ENCODE measurements at regions not wholly inside any gene's neighbourhood (a gene's known extent, or its start where the extent isn't known, plus 50 kb on each side); places are given as distances from the start of the nearest gene placed in this dataset.

DNA sequence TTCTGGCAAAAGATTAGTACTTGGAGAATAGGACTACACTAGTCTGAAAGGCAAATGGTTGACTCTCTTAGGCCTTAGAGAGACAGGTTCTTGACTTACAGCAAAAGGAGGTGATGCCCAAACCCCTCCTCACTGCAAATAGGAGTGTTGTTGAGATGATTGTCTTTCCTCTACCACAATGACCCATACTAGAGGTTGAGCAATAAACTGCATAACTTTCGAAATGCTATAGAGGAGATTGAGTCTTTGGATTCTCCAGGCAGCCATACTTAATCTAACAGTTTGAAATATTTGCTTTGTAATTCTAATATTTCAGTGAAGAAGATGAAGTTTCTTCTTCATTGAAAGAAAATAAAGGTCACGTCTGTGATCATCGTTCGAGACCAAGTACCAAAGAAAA, 498.5 kb upstream of the GBE1 start:
- Histone ChIP-seq H3K27me3 (ENCODE audit: control insufficient read depth, insufficient read depth, low read length) (no peaks in the 10 kb centered on the region), H3K9me3 (ENCODE audit: control insufficient read depth, insufficient read depth, low read length) (no peaks in the 10 kb centered on the region), H3K9ac (ENCODE audit: low read depth, low read length) (no peak overlapping the region), H3K4me1 (ENCODE audit: control insufficient read depth, insufficient read depth, low read length) (peaks cover 8% of the 10 kb centered on the region), H3K27ac (ENCODE audit: low read depth, low read length) (no peak overlapping the region), H3K4me3 (ENCODE audit: low read depth, low read length) (no peak overlapping the region), H3K36me3 (ENCODE audit: control insufficient read depth, insufficient read depth, low read length) (no peaks in the 10 kb centered on the region)

DNA sequence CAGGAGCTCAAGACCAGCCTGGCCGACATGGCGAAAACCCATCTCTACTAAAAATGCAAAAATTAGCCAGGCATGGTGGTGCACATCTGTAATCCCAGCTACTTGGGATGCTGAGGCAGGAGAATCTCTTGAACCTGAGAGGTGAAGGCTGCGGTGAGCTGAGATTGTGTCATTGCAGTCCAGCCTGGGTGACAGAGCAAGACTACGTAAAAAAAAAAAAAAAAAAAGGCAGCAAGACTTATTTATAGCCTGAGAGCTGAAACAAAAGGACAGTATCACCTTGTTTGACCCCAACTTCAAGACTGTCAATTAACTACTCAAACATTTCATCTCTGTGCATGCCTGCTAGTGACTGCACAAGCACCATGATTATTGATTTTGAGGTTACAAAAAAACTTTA, 478.9 kb upstream of the GBE1 start:
- no peak overlapping the region for H3K9ac ChIP-seq (ENCODE audit: low read depth, low read length)
- no peaks in the 10 kb centered on the region for H3K4me1 ChIP-seq (ENCODE audit: control insufficient read depth, insufficient read depth, low read length)
- H3K36me3 ChIP-seq (ENCODE audit: control insufficient read depth, insufficient read depth, low read length) = no peaks in the 10 kb centered on the region
- H3K4me3 ChIP-seq (ENCODE audit: low read depth, low read length) = no peak overlapping the region
- no peaks in the 10 kb centered on the region for H3K27me3 ChIP-seq (ENCODE audit: control insufficient read depth, insufficient read depth, low read length)
- no peak overlapping the region for H3K27ac ChIP-seq (ENCODE audit: low read depth, low read length)
- no peaks in the 10 kb centered on the region for H3K9me3 ChIP-seq (ENCODE audit: control insufficient read depth, insufficient read depth, low read length)

DNA sequence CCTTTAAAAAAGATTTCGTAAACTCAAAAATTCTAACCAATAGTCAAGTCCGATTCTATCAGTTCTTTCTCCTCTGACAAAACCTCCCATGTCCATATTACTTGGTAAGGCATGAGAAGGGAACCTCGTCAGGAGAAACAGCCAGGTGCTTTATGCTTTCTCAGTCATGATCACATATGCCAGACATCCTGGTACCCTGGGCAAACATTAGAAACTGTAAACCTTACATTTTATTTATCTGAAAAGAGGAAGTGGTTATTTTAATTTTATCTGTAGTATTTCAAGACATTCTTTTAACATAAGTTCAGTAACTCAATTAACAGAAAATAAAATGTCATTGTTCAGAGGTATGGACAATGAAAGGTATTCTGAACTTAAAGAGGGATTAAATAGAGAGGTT, 474.8 kb upstream of the GBE1 start:
- H3K4me3 ChIP-seq (ENCODE audit: low read depth, low read length) = no peak overlapping the region
- H3K4me1 ChIP-seq (ENCODE audit: control insufficient read depth, insufficient read depth, low read length) = no peaks in the 10 kb centered on the region
- H3K36me3 ChIP-seq (ENCODE audit: control insufficient read depth, insufficient read depth, low read length) = no peaks in the 10 kb centered on the region
- no peaks in the 10 kb centered on the region for H3K9me3 ChIP-seq (ENCODE audit: control insufficient read depth, insufficient read depth, low read length)
- H3K27me3 ChIP-seq (ENCODE audit: control insufficient read depth, insufficient read depth, low read length) = no peaks in the 10 kb centered on the region
- H3K27ac ChIP-seq (ENCODE audit: low read depth, low read length) = no peak overlapping the region
- no peak overlapping the region for H3K9ac ChIP-seq (ENCODE audit: low read depth, low read length)

DNA sequence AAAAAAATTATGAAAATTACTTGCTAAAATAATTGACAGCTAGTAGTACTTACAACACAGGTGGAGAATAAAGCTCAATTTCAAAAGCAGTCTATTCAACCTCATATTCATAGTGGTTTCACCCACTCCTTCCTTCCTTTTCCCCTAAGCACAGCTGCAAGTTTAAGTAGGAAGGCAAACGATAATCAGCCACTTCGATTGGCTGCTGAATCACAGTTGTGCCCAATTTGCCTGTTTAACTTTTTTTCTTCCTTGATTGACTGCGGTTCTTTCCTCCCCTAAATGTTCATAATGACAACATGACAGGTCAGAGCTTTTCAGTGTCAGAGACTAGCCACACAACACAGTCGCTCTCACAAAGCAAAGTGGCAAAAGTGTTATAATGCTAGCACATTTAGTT, 468.0 kb upstream of the GBE1 start:
- H3K9ac ChIP-seq (ENCODE audit: low read depth, low read length) = no peak overlapping the region
- H3K4me1 ChIP-seq (ENCODE audit: control insufficient read depth, insufficient read depth, low read length) = no peaks in the 10 kb centered on the region
- H3K27ac ChIP-seq (ENCODE audit: low read depth, low read length) = no peak overlapping the region
- no peaks in the 10 kb centered on the region for H3K36me3 ChIP-seq (ENCODE audit: control insufficient read depth, insufficient read depth, low read length)
- no peaks in the 10 kb centered on the region for H3K9me3 ChIP-seq (ENCODE audit: control insufficient read depth, insufficient read depth, low read length)
- H3K27me3 ChIP-seq (ENCODE audit: control insufficient read depth, insufficient read depth, low read length) = no peaks in the 10 kb centered on the region
- H3K4me3 ChIP-seq (ENCODE audit: low read depth, low read length) = no peak overlapping the region

DNA sequence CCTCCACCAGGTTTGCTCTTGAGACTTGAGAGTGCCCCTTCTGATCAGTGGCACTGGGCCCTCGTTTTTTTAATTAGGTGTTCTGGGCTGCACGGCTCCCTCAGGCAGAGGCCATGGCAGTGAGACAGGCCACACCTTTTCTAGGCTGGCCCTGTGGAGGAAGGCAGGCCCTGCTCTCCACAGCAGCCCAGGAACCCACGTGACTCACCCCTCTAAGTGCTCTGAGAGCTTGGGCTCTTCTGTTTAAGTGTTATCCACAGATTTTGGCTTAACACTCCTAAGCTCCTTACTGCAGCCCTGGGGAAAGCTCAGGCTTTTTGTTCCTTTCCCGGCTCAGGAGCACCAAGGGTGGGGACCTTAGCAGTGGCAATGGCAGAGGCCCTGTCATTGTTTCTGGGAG, 463.2 kb upstream of the GBE1 start:
- H3K9me3 ChIP-seq (ENCODE audit: control insufficient read depth, insufficient read depth, low read length) = no peaks in the 10 kb centered on the region
- H3K9ac ChIP-seq (ENCODE audit: low read depth, low read length) = no peak overlapping the region
- H3K4me3 ChIP-seq (ENCODE audit: low read depth, low read length) = no peak overlapping the region
- no peak overlapping the region for H3K27ac ChIP-seq (ENCODE audit: low read depth, low read length)
- H3K27me3 ChIP-seq (ENCODE audit: control insufficient read depth, insufficient read depth, low read length) = no peaks in the 10 kb centered on the region
- no peaks in the 10 kb centered on the region for H3K36me3 ChIP-seq (ENCODE audit: control insufficient read depth, insufficient read depth, low read length)
- H3K4me1 ChIP-seq (ENCODE audit: control insufficient read depth, insufficient read depth, low read length) = no peaks in the 10 kb centered on the region

DNA sequence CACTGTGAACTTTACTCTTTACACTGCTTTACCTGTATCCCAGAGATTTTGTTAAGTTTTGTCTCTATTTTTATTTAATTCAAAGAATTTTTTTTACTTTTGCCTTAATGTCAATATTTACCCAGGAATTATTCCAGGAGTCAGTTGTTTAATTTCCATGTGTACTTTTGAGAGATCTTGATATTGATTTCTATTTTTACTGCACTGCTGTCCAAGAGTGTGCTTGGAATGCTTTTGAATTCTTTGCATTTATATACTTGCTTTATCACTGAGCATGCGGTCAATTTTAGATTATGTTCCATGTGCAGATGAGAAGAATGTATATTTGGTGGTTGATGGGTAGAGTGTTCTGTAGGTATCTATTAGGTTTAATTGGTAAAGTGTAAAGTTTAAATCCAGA, 461.0 kb upstream of the GBE1 start:
- no peaks in the 10 kb centered on the region for H3K27me3 ChIP-seq (ENCODE audit: control insufficient read depth, insufficient read depth, low read length)
- H3K27ac ChIP-seq (ENCODE audit: low read depth, low read length) = no peak overlapping the region
- H3K4me3 ChIP-seq (ENCODE audit: low read depth, low read length) = no peak overlapping the region
- no peaks in the 10 kb centered on the region for H3K36me3 ChIP-seq (ENCODE audit: control insufficient read depth, insufficient read depth, low read length)
- H3K9me3 ChIP-seq (ENCODE audit: control insufficient read depth, insufficient read depth, low read length) = no peaks in the 10 kb centered on the region
- no peak overlapping the region for H3K9ac ChIP-seq (ENCODE audit: low read depth, low read length)
- H3K4me1 ChIP-seq (ENCODE audit: control insufficient read depth, insufficient read depth, low read length) = no peaks in the 10 kb centered on the region

DNA sequence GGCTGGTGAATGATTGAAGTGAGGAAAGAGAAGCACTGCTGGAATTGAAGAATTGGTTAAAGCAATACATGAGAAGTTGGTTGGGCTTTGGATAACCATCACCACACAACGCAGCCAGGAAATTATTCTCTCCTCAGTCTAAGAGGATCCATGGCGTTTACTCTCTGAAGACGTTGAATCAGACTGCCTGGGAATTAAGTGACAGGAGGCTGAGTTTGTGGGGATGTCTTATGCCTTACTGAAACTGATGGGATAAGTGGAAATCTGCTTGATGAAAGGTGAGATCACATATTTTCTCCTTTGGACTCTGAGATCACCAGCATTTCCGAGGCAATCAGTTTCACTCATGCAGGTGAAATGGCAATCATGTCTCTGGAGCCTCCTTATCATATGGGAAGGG, 456.1 kb upstream of the GBE1 start:
- Histone ChIP-seq H3K27ac (ENCODE audit: low read depth, low read length) (no peak overlapping the region), H3K9me3 (ENCODE audit: control insufficient read depth, insufficient read depth, low read length) (no peaks in the 10 kb centered on the region), H3K27me3 (ENCODE audit: control insufficient read depth, insufficient read depth, low read length) (no peaks in the 10 kb centered on the region), H3K4me3 (ENCODE audit: low read depth, low read length) (no peak overlapping the region), H3K4me1 (ENCODE audit: control insufficient read depth, insufficient read depth, low read length) (no peaks in the 10 kb centered on the region), H3K36me3 (ENCODE audit: control insufficient read depth, insufficient read depth, low read length) (no peaks in the 10 kb centered on the region), H3K9ac (ENCODE audit: low read depth, low read length) (no peak overlapping the region)

DNA sequence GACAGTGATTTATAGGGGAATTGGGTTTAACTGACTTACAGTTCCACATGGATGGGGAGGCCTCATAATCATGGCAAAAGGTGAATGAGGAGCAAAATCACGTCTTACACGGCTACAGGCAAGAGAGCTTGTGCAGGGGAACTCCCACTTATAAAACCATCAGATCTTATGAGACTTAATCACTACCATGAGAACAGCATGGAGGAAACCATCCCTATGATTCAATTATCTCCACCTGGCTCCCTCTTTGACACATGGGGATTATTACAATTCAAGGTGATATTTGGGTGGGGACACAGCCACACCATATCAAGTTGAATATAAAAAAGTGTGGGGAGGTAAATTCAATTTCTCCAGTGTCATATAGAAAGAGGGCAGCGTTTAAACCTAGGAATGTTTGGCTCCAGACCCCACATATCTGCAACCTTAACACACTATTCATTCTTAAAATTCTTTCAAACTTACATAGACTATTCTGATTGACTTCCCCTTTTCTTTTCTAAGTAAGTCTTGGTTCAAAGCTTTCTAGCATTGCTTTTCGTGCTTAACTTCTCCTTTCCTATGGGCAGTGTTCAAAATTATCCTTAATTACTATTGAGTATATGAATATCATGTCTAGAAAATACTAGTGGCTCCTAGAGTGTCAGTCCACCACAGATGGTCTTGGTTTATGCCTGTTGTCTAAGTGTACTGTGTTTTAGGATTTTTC, 446.7 kb upstream of the GBE1 start:
- Histone ChIP-seq H3K27me3 (ENCODE audit: control insufficient read depth, insufficient read depth, low read length) (no peaks in the 10 kb centered on the region), H3K4me3 (ENCODE audit: low read depth, low read length) (no peak overlapping the region), H3K36me3 (ENCODE audit: control insufficient read depth, insufficient read depth, low read length) (no peaks in the 10 kb centered on the region), H3K9me3 (ENCODE audit: control insufficient read depth, insufficient read depth, low read length) (no peaks in the 10 kb centered on the region), H3K4me1 (ENCODE audit: control insufficient read depth, insufficient read depth, low read length) (no peaks in the 10 kb centered on the region), H3K9ac (ENCODE audit: low read depth, low read length) (no peak overlapping the region), H3K27ac (ENCODE audit: low read depth, low read length) (no peak overlapping the region)

DNA sequence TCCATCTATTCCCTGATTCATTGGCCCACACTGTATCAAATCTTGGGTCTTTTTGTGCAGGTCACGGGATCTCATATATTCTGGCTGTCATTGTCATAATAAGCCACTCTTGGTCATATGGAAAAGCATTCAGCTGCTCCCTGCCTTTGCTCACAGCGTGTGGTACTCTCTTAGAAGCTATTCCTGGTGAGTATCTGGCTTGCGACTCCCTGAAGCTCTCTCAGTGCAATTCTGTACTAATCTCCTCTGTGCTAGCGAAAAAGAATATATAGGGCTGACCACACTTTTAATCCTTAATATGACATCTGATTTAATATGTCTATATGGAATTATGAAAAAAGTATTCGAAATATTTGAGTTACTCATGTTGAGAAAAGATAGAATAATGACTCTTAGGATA, 440.8 kb upstream of the GBE1 start:
- Histone ChIP-seq H3K4me1 (ENCODE audit: control insufficient read depth, insufficient read depth, low read length) (no peaks in the 10 kb centered on the region), H3K9ac (ENCODE audit: low read depth, low read length) (no peak overlapping the region), H3K27me3 (ENCODE audit: control insufficient read depth, insufficient read depth, low read length) (no peaks in the 10 kb centered on the region), H3K27ac (ENCODE audit: low read depth, low read length) (no peak overlapping the region), H3K9me3 (ENCODE audit: control insufficient read depth, insufficient read depth, low read length) (no peaks in the 10 kb centered on the region), H3K36me3 (ENCODE audit: control insufficient read depth, insufficient read depth, low read length) (no peaks in the 10 kb centered on the region), H3K4me3 (ENCODE audit: low read depth, low read length) (no peak overlapping the region)

DNA sequence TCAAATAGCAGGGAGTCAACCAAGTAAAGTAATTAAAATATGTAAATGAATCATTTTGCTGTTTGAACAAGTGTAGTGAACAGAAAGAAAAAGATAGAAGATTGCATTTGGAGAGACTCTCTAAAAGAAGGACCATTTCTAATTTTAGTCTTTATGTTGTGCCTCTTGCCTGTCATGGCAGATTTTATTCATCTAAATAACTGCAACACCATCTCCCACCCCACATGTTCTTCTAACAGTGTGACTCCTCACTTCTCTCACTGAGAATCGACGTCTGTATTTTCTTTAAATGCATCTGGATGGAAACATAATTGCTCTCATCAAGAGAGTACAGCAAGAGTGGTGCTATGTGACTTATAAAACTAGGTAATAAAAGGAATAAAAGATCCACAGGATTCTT, 439.9 kb upstream of the GBE1 start:
- Histone ChIP-seq H3K36me3 (ENCODE audit: control insufficient read depth, insufficient read depth, low read length) (no peaks in the 10 kb centered on the region), H3K9me3 (ENCODE audit: control insufficient read depth, insufficient read depth, low read length) (no peaks in the 10 kb centered on the region), H3K4me3 (ENCODE audit: low read depth, low read length) (no peak overlapping the region), H3K4me1 (ENCODE audit: control insufficient read depth, insufficient read depth, low read length) (no peaks in the 10 kb centered on the region), H3K27me3 (ENCODE audit: control insufficient read depth, insufficient read depth, low read length) (no peaks in the 10 kb centered on the region), H3K27ac (ENCODE audit: low read depth, low read length) (no peak overlapping the region), H3K9ac (ENCODE audit: low read depth, low read length) (no peak overlapping the region)

DNA sequence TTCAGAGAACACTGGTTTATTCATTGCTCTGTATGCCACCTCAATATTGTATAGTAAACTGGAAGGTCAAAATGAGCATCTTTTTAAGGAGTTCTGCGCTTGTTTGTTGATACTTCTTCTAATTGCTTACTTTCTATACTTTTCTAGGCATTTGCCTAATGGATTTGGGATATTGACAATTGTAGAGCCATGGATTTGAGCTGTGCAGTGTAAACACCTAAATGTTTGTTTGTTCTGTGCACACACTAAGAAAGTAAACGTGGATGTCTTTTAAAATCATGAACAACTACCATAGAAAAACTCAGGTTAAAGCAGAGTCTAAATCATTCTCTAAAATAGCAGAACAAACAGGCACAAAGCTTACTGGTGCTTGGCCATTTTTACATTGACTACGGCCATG, 436.6 kb upstream of the GBE1 start:
- no peaks in the 10 kb centered on the region for H3K4me1 ChIP-seq (ENCODE audit: control insufficient read depth, insufficient read depth, low read length)
- no peaks in the 10 kb centered on the region for H3K9me3 ChIP-seq (ENCODE audit: control insufficient read depth, insufficient read depth, low read length)
- H3K9ac ChIP-seq (ENCODE audit: low read depth, low read length) = no peak overlapping the region
- no peaks in the 10 kb centered on the region for H3K27me3 ChIP-seq (ENCODE audit: control insufficient read depth, insufficient read depth, low read length)
- H3K27ac ChIP-seq (ENCODE audit: low read depth, low read length) = no peak overlapping the region
- H3K4me3 ChIP-seq (ENCODE audit: low read depth, low read length) = no peak overlapping the region
- no peaks in the 10 kb centered on the region for H3K36me3 ChIP-seq (ENCODE audit: control insufficient read depth, insufficient read depth, low read length)

DNA sequence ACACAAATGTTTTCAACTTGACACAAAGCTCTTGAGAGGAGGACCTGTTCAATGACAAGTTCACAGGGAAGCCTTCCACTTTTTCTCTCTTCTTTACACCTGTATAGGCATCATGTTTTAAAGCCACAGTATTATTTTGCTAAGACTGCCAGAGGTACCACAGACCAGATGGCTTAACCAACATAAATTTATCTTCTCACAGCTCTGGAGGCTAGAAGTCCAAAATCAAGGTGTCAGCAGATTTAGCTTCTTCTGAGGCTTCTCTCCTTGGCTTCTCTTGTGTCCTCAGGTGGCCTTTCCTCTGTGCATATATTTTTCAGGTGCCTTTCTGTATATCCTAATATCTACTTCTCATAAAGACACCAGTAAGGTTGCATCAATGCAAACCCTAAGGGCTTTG, 435.2 kb upstream of the GBE1 start:
- Histone ChIP-seq H3K36me3 (ENCODE audit: control insufficient read depth, insufficient read depth, low read length) (no peaks in the 10 kb centered on the region), H3K9ac (ENCODE audit: low read depth, low read length) (no peak overlapping the region), H3K27ac (ENCODE audit: low read depth, low read length) (no peak overlapping the region), H3K27me3 (ENCODE audit: control insufficient read depth, insufficient read depth, low read length) (no peaks in the 10 kb centered on the region), H3K4me1 (ENCODE audit: control insufficient read depth, insufficient read depth, low read length) (no peaks in the 10 kb centered on the region), H3K4me3 (ENCODE audit: low read depth, low read length) (no peak overlapping the region), H3K9me3 (ENCODE audit: control insufficient read depth, insufficient read depth, low read length) (no peaks in the 10 kb centered on the region)
